ENCODE measurements at regions not wholly inside any gene's neighbourhood (a gene's known extent, or its start where the extent isn't known, plus 50 kb on each side); places are given as distances from the start of the nearest gene placed in this dataset.

DNA sequence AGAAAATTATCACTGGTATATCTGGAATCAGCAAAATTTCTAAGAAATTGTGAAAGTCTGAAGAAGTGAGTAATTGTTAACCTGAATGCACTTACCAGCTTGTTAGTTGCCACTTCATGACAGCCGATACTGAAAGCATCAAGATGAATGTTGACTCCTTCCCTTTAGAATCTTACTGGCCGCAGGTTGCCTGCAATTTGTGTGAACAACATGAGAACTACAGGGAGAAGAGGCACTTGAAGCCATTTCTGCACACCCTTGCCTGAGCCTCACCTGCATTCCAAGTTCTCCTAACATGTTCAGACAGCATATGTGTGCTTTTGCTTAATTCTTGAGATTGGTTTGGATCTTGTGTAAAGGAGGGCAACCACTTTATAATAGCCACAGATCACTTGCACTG lies 59.2 kb upstream of the SSX2IP start:
- Histone ChIP-seq H3K27me3 (no peaks in the 10 kb centered on the region), H3K9me3 (no peaks in the 10 kb centered on the region), H3K36me3 (no peaks in the 10 kb centered on the region), H3K27ac (no peak overlapping the region), H3K4me3 (no peak overlapping the region), H3K4me1 (peaks cover 0 to 4% (median 0%) of the 10 kb centered on the region in 4 donors)
- DNase-seq, result no peak
- intact Hi-C loops (cut with DNase I; ENCODE audit: low total_unique reads), result no loop called here
- TF ChIP-seq, protein P1, sequence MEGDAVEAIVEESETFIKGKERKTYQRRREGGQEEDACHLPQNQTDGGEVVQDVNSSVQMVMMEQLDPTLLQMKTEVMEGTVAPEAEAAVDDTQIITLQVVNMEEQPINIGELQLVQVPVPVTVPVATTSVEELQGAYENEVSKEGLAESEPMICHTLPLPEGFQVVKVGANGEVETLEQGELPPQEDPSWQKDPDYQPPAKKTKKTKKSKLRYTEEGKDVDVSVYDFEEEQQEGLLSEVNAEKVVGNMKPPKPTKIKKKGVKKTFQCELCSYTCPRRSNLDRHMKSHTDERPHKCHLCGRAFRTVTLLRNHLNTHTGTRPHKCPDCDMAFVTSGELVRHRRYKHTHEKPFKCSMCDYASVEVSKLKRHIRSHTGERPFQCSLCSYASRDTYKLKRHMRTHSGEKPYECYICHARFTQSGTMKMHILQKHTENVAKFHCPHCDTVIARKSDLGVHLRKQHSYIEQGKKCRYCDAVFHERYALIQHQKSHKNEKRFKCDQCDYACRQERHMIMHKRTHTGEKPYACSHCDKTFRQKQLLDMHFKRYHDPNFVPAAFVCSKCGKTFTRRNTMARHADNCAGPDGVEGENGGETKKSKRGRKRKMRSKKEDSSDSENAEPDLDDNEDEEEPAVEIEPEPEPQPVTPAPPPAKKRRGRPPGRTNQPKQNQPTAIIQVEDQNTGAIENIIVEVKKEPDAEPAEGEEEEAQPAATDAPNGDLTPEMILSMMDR (IDR thresholded peaks at IDR 0.05), result no peak

DNA sequence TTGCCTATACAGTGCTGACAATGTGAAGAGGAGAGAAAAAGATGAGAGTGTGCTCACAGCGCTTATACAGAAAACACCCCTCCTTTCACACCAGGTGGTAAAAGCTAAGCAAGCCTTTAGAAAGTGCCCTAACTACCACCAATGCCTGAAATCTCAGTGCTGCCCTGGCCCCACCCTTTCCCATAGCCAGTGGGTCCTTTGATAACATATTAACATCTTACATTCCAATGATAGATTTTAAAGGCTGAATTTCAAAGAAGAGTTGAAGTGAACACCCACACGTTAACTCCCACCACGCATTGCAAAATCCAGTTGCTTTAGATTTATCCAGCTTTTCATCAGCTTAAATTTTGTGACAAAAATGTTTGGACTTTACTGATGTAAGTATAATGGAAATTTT lies 58.1 kb upstream of the SSX2IP start:
- no peak for DNase-seq
- intact Hi-C loops (cut with DNase I; ENCODE audit: low total_unique reads), result no loop called here
- no peak overlapping the region for H3K27ac ChIP-seq

DNA sequence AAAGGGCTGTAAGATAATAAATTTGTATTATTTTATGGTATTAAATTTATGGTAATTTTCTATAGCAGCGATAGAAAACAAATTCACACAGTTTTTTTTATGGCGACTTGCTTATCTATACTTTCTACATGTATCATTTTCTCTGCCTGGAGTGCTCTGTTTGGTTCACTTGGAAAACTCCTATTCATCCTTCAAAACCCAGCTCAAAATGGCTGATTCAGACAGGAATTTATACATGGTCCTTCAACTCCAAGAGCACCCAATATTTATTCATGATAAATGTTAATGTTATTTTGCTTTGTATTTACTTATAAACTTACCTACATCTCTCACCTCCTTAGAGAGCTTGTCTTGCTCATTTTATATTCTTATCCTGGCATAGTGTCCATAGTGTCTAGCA lies 55.6 kb upstream of the SSX2IP start:
- intact Hi-C loops (cut with DNase I; ENCODE audit: low total_unique reads), result no loop called here
- H3K27me3 ChIP-seq, result no peaks in the 10 kb centered on the region

More for the DNA sequence above, 58.1 kb upstream of the SSX2IP start:
- TF ChIP-seq, protein P1 (IDR thresholded peaks at IDR 0.05), result no peak
- H3K27me3 ChIP-seq, result no peaks in the 10 kb centered on the region
- H3K4me1 ChIP-seq, result peaks cover 0 to 3% (median 0%) of the 10 kb centered on the region in 4 donors
- H3K9me3 ChIP-seq, result no peaks in the 10 kb centered on the region
- H3K36me3 ChIP-seq, result no peaks in the 10 kb centered on the region
- no peak overlapping the region for H3K4me3 ChIP-seq

DNA sequence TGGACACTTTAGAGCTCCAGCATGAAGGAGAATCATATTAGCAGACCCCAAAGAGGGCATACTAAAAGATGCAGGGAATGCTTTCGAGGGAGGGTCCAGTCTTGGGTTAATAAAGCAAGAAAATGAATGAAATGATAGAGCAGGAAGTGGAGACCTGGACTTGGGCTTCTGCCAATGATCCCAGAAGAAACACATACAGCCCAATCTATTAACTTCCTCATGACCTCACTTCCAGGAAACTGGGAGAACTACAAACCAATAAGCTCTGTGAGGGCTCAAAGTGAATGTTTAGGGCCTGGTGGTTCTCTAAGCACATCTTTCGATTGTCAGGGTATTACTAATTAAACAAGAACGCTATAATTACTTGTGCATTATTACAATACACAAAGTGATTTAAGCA lies 53.6 kb upstream of the SSX2IP start:
- intact Hi-C loops (cut with DNase I; ENCODE audit: low total_unique reads), result no loop called here
- Histone ChIP-seq H3K27me3 (no peaks in the 10 kb centered on the region), H3K9me3 (no peaks in the 10 kb centered on the region), H3K4me3 (no peak overlapping the region), H3K27ac (no peak overlapping the region), H3K4me1 (no peaks in the 10 kb centered on the region), H3K36me3 (no peaks in the 10 kb centered on the region)
- TF ChIP-seq, protein P1 (IDR thresholded peaks at IDR 0.05), result no peak
- DNase-seq, result no peak

More for the DNA sequence above, 55.6 kb upstream of the SSX2IP start:
- H3K9me3 ChIP-seq, result no peaks in the 10 kb centered on the region
- DNase-seq, result no peak
- H3K36me3 ChIP-seq, result no peaks in the 10 kb centered on the region
- H3K4me1 ChIP-seq, result no peaks in the 10 kb centered on the region
- H3K4me3 ChIP-seq, result no peak overlapping the region
- TF ChIP-seq, protein P1 (IDR thresholded peaks at IDR 0.05), result no peak
- H3K27ac ChIP-seq, result no peak overlapping the region

DNA sequence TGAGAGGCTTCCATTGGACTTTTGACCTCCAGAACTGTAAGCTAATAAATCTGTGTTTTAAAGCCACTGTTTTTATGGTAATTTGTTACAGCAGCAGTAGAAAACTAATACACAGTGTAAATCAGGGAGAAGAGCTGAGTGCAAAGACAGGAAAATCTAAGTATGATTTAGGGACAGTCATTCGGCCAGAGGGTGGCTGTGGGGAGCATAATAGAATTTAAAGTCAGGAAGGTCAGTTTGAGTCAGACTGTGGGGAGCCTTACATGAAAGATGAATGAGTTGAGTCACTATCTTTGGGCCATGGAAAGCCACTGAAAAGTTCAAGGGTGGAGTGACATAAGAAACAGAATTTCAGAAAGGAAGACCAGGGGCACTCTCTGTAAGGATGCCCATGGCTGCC lies 52.4 kb upstream of the SSX2IP start:
- intact Hi-C loops (cut with DNase I; ENCODE audit: low total_unique reads), result no loop called here
- Histone ChIP-seq H3K4me1 (no peaks in the 10 kb centered on the region), H3K9me3 (no peaks in the 10 kb centered on the region), H3K27me3 (no peaks in the 10 kb centered on the region), H3K4me3 (no peak overlapping the region), H3K27ac (no peak overlapping the region), H3K36me3 (no peaks in the 10 kb centered on the region)
- no peak for DNase-seq
- TF ChIP-seq, protein P1 (IDR thresholded peaks at IDR 0.05), result no peak
